ENCODE measurements at regions not wholly inside any gene's neighbourhood (a gene's known extent, or its start where the extent isn't known, plus 50 kb on each side); places are given as distances from the start of the nearest gene placed in this dataset.

GRCh38 chr15:93779341-93779740 is 452.0 kb upstream of the MCTP2 start:
- DNase-seq = no peak
- no peak overlapping the region for H3K18ac ChIP-seq (ENCODE audit: low read depth, low read length)
- no peaks in the 10 kb centered on the region for H3K27me3 ChIP-seq (ENCODE audit: control insufficient read depth, insufficient read depth, low read length)
- no peak overlapping the region for H2BK5ac ChIP-seq (ENCODE audit: low read depth, low read length, poor library complexity, severe bottlenecking)
- no CpG with 5 or more reads among the region's 4 CpGs for WGBS, 2 experiments (ENCODE audit: extremely low coverage in 2 of 2, insufficient read length in 1 of 2)
- no peak overlapping the region for H3K9ac ChIP-seq (ENCODE audit: low read depth, low read length)
- H2AK5ac ChIP-seq (ENCODE audit: low read depth, low read length) = no peak overlapping the region
- H3K4ac ChIP-seq (ENCODE audit: low read depth, low read length) = no peak overlapping the region
- H3K27ac ChIP-seq (ENCODE audit: insufficient read depth, low read length) = no peak overlapping the region
- H3K23ac ChIP-seq (ENCODE audit: low read depth, low read length) = no peak overlapping the region
- H3K56ac ChIP-seq (ENCODE audit: extremely low read depth, insufficient read depth, low read length) = no peak overlapping the region
- H2BK15ac ChIP-seq (ENCODE audit: low read depth, low read length) = no peak overlapping the region
- POLR2A ChIA-PET (ENCODE audit: unreplicated experiment) = no interaction called here
- no peak overlapping the region for H4K5ac ChIP-seq (ENCODE audit: low read depth, low read length)
- no peaks in the 10 kb centered on the region for H3K9me1 ChIP-seq (ENCODE audit: insufficient read depth, low read length)
- no peaks in the 10 kb centered on the region for H3K79me1 ChIP-seq (ENCODE audit: low read depth in 1 of 2, low read length in 2 of 2)
- H2BK120ac ChIP-seq (ENCODE audit: low read depth, low read length) = no peak overlapping the region
- no peaks in the 10 kb centered on the region for H3K4me1 ChIP-seq (ENCODE audit: control insufficient read depth, insufficient read depth, low read length)
- no peaks in the 10 kb centered on the region for H3K36me3 ChIP-seq (ENCODE audit: control insufficient read depth, insufficient read depth, low read length)
- no peak overlapping the region for H3K4me3 ChIP-seq (ENCODE audit: insufficient read depth, low read depth, low read length)
- H4K8ac ChIP-seq (ENCODE audit: low read depth in 2 of 2, low read length in 2 of 2) = no peak overlapping the region
- dilution Hi-C loops (cut with HindIII; ENCODE audit: low sequenced_read_pairs, unreplicated experiment) = no loop called here
- intact Hi-C loops (cut with micrococcal nuclease) = no loop called here
- ATAC-seq (ENCODE audit: low read depth) = no peak
- peaks cover 20% of the 10 kb centered on the region for H3K9me3 ChIP-seq (ENCODE audit: control insufficient read depth, insufficient read depth, low read length)
- no peaks in the 10 kb centered on the region for H4K20me1 ChIP-seq (ENCODE audit: insufficient read depth, low read length)
- TF ChIP-seq CHD1 (IDR thresholded peaks at IDR 0.05; ENCODE audit: low read depth, low read length) (no peak), SMC3 (IDR thresholded peaks at IDR 0.05; ENCODE audit: low read depth, low read length) (no peak), MXI1 (IDR thresholded peaks at IDR 0.05; ENCODE audit: borderline replicate concordance, low read depth, low read length) (no peak), FOS (IDR thresholded peaks at IDR 0.05; ENCODE audit: low read depth, low read length) (no peak), NFE2L2 (IDR thresholded peaks at IDR 0.05; ENCODE audit: low read depth, low read length) (no peak), RAD21 (IDR thresholded peaks at IDR 0.05; ENCODE audit: low read length) (no peak), MAFK (IDR thresholded peaks at IDR 0.05; ENCODE audit: low read depth, low read length) (no peak), RCOR1 (IDR thresholded peaks at IDR 0.05; ENCODE audit: insufficient replicate concordance, low read length) (no peak)
- no TSS peak for BruUV-seq (replicated peaks)
- H2AFZ ChIP-seq (replicated peaks; ENCODE audit: low read length, poor library complexity) = no peak overlapping the region
- in situ Hi-C loops (cut with MboI; ENCODE audit: low sequenced_read_pairs) = no loop called here
- no peak overlapping the region for H2AK9ac ChIP-seq (replicated peaks; ENCODE audit: low read depth, low read length, poor library complexity)
- no peak overlapping the region for H4K91ac ChIP-seq (ENCODE audit: insufficient read depth, low read depth, low read length)
- CTCF ChIA-PET = no interaction called here
- H3K14ac ChIP-seq (replicated peaks; ENCODE audit: low read depth, low read length) = no peak overlapping the region
- H3K4me2 ChIP-seq (ENCODE audit: low read depth, low read length) = no peak overlapping the region
- H2BK20ac ChIP-seq (ENCODE audit: low read depth, low read length) = no peak overlapping the region
